Skin of body (tissue), 1 donor: ENCODE measurements at regions not wholly inside any gene's neighbourhood (a gene's known extent, or its start where the extent isn't known, plus 50 kb on each side); places are given as distances from the start of the nearest gene placed in this dataset.

ENCODE experiments used
- DNase-seq: peaks from one replicate; lab custom pipeline; 2025; lab: John Stamatoyannopoulos, UW

- peak; percentile 6 for DNase-seq
These were observed 72.8 kb upstream of the ASTN2 start for GRCh38 chr9:117487555-117488175.

GRCh38 chr9:117486426-117486825 is 71.6 kb upstream of the ASTN2 start:
- DNase-seq, result no peak

- DNase-seq, result no peak
These were observed 70.3 kb upstream of the ASTN2 start for GRCh38 chr9:117485176-117485575.

- no peak for DNase-seq
These were observed 65.9 kb upstream of the ASTN2 start for GRCh38 chr9:117480729-117481128.

GRCh38 chr9:117480253-117480652 is 65.4 kb upstream of the ASTN2 start:
- DNase-seq, result no peak

GRCh38 chr9:117473293-117473692 is 58.4 kb upstream of the ASTN2 start:
- no peak for DNase-seq

GRCh38 chr9:117470902-117471301 is 56.0 kb upstream of the ASTN2 start:
- DNase-seq, result no peak

GRCh38 chr9:117470455-117470854 is 55.6 kb upstream of the ASTN2 start:
- no peak for DNase-seq

- no peak for DNase-seq
These were observed 51.3 kb upstream of the ASTN2 start for GRCh38 chr9:117466111-117466510.

GRCh38 chr9:117465706-117466105 is 50.8 kb upstream of the ASTN2 start:
- no peak for DNase-seq

GRCh38 chr9:117464941-117465616 is 50.2 kb upstream of the ASTN2 start:
- DNase-seq, result no peak
